OCI-LY7 (cell line): ENCODE measurements at regions not wholly inside any gene's neighbourhood (a gene's known extent, or its start where the extent isn't known, plus 50 kb on each side); places are given as distances from the start of the nearest gene placed in this dataset.

Experiments
- BruUV-seq: library from RNA; stranded (reverse); fragments of 400-500 nt; replicated peaks from 2 replicates; lab custom pipeline; 2021; lab: Mats Ljungman, UMichigan
- CTCF ChIA-PET: fragments of 300-600 bp; sonication (Branson Sonifier 250); formaldehyde crosslinking; loops from one replicate; lab custom pipeline; 2022; ENCODE audit warnings: antibody characterized with exemption; ENCODE audit not compliant: unreplicated experiment; lab: Charles Lee
- POLR2A ChIA-PET: fragments of 300-600 bp; sonication (Branson Sonifier 250); formaldehyde crosslinking; loops from one replicate; lab custom pipeline; 2022; ENCODE audit warnings: antibody characterized with exemption; lab: Charles Lee
- DNase-seq: peaks from one replicate; pipeline ENCODE4 v3.0.0-alpha.2; 2015; ENCODE audit warnings: low spot score
- H2AFZ ChIP-seq: fragments of 200-600 bp; sonication (generic), shearing (Covaris generic); 2 replicates; pipeline ENCODE4 v1.6.1; 2014; ENCODE audit warnings: mild to moderate bottlenecking, antibody characterized with exemption, low read length, moderate library complexity
- H3K27ac ChIP-seq: fragments of 200-600 bp; sonication (generic); 2 replicates; pipeline ENCODE4 v1.5.1; 2014; ENCODE audit warnings: mixed run types, low read depth, mild to moderate bottlenecking, moderate library complexity, low read length, inconsistent platforms; ENCODE audit not compliant: poor library complexity, severe bottlenecking
- H3K36me3 ChIP-seq: fragments of 200-600 bp; sonication (generic); 2 replicates; pipeline ENCODE4 v1.6.1; 2014; ENCODE audit warnings: mild to moderate bottlenecking, antibody characterized with exemption, low read length, moderate library complexity, mixed read lengths; ENCODE audit not compliant: insufficient read depth
- H3K4me1 ChIP-seq: fragments of 200-600 bp; sonication (generic); 2 replicates; pipeline ENCODE4 v1.5.1; 2014; ENCODE audit warnings: mild to moderate bottlenecking, low read length; ENCODE audit not compliant: insufficient read depth, poor library complexity, severe bottlenecking
- H3K4me2 ChIP-seq: fragments of 200-600 bp; sonication (generic); 2 replicates; pipeline ENCODE4 v1.6.1; 2014; ENCODE audit warnings: mild to moderate bottlenecking, low read length
- H3K4me3 ChIP-seq: fragments of 200-600 bp; sonication (generic); 2 replicates; pipeline ENCODE4 v1.5.1; 2014; ENCODE audit warnings: mild to moderate bottlenecking, low read depth, low read length; ENCODE audit not compliant: poor library complexity, severe bottlenecking
- H3K79me2 ChIP-seq: fragments of 200-600 bp; sonication (generic); 2 replicates; pipeline ENCODE4 v1.6.1; 2016; ENCODE audit warnings: low read depth, mild to moderate bottlenecking, low read length, moderate library complexity, mixed read lengths; ENCODE audit not compliant: insufficient read depth
- H3K9me2 ChIP-seq: fragments of 200-600 bp; sonication (generic); 2 replicates; pipeline ENCODE4 v1.6.1; 2016; ENCODE audit warnings: mild to moderate bottlenecking, low read length, mixed read lengths; ENCODE audit not compliant: insufficient read depth
- H3K9me3 ChIP-seq: fragments of 200-600 bp; sonication (generic); 2 replicates; pipeline ENCODE4 v1.6.1; 2014; ENCODE audit warnings: mild to moderate bottlenecking, mixed run types, low read length, mixed read lengths
- H4K20me1 ChIP-seq: fragments of 200-600 bp; sonication (generic); 2 replicates; pipeline ENCODE4 v1.6.1; 2014; ENCODE audit warnings: mild to moderate bottlenecking, antibody characterized with exemption, low read length, moderate library complexity, mixed read lengths; ENCODE audit not compliant: insufficient read depth
- EZH2phosphoT487 ChIP-seq: fragments of 200-600 bp; sonication (generic); IDR thresholded peaks from 2 replicates; pipeline ENCODE4 v1.6.1; 2018; ENCODE audit warnings: low read depth, borderline replicate concordance, mild to moderate bottlenecking, mixed run types, antibody characterized with exemption, low read length, moderate library complexity, mixed read lengths
- intact Hi-C: fragments of 100-400 bp; cut with micrococcal nuclease; formaldehyde crosslinking; loops from one replicate; pipeline ENCODE4 v1.10.0; 2022; ENCODE audit not compliant: unreplicated experiment
- TF ChIP-seq, protein P1 (sequence below): fragments of 200-600 bp; sonication (generic); conservative IDR thresholded peaks from 2 replicates; pipeline ENCODE4 v1.5.1; 2014; ENCODE audit warnings: mild to moderate bottlenecking, antibody characterized with exemption, low read length, moderate library complexity, mixed read lengths

DNA sequence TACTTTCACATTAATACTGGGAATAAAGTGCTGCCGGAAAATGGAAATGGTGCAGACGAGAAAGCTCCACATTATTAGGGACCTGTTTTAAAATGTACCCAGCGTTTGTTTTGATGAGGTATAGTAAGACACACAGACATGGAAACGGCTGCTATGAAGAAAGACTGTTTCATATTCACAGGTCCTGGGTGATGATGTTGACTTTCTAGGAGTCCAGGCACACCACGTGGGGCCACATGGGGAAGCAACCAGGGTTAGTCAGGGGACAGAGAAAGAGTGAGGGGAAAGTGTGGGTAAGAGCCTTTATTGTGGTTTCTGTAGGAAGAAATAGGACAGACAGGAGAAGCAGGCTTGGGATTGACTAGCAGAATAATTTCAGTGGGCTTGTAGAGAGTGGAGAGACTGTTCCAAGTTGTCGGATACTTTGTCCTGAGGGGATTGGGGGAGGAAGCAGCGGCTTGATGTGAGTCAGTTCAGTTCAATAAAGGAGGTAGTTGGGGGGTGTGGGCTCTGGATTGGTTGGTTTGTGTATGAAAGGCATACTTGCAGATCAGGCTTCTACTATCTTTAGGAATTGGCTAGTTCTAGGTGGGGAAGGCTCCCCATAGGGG, 112.0 kb upstream of the MCHR2 start:
- intact Hi-C loops = loop anchor here (2.0 kb wide), 1 partner anchor 373 kb away; no protein-coding TSS in a partner anchor
- Histone ChIP-seq H3K4me1 (no peaks in the 10 kb centered on the region), H3K4me3 (no peak overlapping the region), H2AFZ (no peak overlapping the region), H3K79me2 (no peaks in the 10 kb centered on the region), H3K9me2 (no peaks in the 10 kb centered on the region), H3K27ac (no peak overlapping the region), H3K9me3 (no peaks in the 10 kb centered on the region), H4K20me1 (no peaks in the 10 kb centered on the region), H3K4me2 (no peak overlapping the region), H3K36me3 (no peaks in the 10 kb centered on the region)
- CTCF ChIA-PET = no interaction called here
- TF ChIP-seq, protein P1, sequence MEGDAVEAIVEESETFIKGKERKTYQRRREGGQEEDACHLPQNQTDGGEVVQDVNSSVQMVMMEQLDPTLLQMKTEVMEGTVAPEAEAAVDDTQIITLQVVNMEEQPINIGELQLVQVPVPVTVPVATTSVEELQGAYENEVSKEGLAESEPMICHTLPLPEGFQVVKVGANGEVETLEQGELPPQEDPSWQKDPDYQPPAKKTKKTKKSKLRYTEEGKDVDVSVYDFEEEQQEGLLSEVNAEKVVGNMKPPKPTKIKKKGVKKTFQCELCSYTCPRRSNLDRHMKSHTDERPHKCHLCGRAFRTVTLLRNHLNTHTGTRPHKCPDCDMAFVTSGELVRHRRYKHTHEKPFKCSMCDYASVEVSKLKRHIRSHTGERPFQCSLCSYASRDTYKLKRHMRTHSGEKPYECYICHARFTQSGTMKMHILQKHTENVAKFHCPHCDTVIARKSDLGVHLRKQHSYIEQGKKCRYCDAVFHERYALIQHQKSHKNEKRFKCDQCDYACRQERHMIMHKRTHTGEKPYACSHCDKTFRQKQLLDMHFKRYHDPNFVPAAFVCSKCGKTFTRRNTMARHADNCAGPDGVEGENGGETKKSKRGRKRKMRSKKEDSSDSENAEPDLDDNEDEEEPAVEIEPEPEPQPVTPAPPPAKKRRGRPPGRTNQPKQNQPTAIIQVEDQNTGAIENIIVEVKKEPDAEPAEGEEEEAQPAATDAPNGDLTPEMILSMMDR = no peak
- no peak for TF ChIP-seq EZH2phosphoT487
- no peak for DNase-seq
- no TSS peak for BruUV-seq
- POLR2A ChIA-PET = no interaction called here

- ChIA-PET CTCF (no interaction called here), POLR2A (no interaction called here)
- no TSS peak for BruUV-seq
- Histone ChIP-seq H3K79me2 (no peaks in the 10 kb centered on the region), H3K9me3 (no peaks in the 10 kb centered on the region), H3K36me3 (no peaks in the 10 kb centered on the region), H4K20me1 (no peaks in the 10 kb centered on the region), H3K4me2 (no peak overlapping the region), H2AFZ (no peak overlapping the region), H3K9me2 (no peaks in the 10 kb centered on the region), H3K4me3 (no peak overlapping the region), H3K4me1 (no peaks in the 10 kb centered on the region), H3K27ac (no peak overlapping the region)
- no peak for TF ChIP-seq EZH2phosphoT487
- TF ChIP-seq, protein P1 = no peak
- DNase-seq = no peak
- intact Hi-C loops = no loop called here
Observed at GRCh38 chr6:100105138-100105537, 111.1 kb upstream of the MCHR2 start.

DNA sequence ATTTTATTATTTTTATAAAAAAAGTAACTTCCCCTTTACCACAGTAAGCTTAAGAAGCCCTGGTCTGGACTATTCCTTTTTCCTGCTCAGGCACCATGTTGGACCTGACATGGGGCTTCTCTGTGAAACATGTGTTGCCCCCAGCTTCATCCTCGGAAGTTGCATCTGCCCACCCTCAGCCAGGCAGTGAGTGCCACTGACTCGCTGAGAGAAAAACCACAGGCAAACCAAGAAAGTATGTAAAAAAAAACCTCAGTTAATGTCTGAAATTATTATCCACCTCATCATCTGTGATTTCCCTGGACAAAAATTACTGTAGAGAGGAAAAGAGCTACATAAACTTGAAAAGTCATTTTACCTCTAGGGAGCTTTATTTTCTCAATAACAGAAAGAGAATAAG, 109.9 kb upstream of the MCHR2 start:
- Histone ChIP-seq H3K4me2 (no peak overlapping the region), H3K9me3 (no peaks in the 10 kb centered on the region), H3K4me1 (no peaks in the 10 kb centered on the region), H3K4me3 (no peak overlapping the region), H3K27ac (no peak overlapping the region), H3K79me2 (no peaks in the 10 kb centered on the region), H3K36me3 (no peaks in the 10 kb centered on the region), H3K9me2 (no peaks in the 10 kb centered on the region), H4K20me1 (no peaks in the 10 kb centered on the region), H2AFZ (no peak overlapping the region)
- BruUV-seq = no TSS peak
- ChIA-PET POLR2A (no interaction called here), CTCF (no interaction called here)
- intact Hi-C loops = loop anchor here (5.0 kb wide), 1 partner anchor 558 kb away; no protein-coding TSS in a partner anchor
- DNase-seq = no peak
- TF ChIP-seq EZH2phosphoT487 = no peak
- TF ChIP-seq, protein P1 = no peak
